Activated CD8-positive, alpha-beta memory T cell treated with anti-CD3 and anti-CD28 coated beads, Interleukin-2, amount 50 U/mL, for 24 hours (primary cell): ENCODE measurements at regions not wholly inside any gene's neighbourhood (a gene's known extent, or its start where the extent isn't known, plus 50 kb on each side); places are given as distances from the start of the nearest gene placed in this dataset.

Experiments used
- DNase-seq: peaks from one replicate; pipeline ENCODE4 v3.0.0-alpha.2; 2020; ENCODE audit errors: extremely low read depth

DNA sequence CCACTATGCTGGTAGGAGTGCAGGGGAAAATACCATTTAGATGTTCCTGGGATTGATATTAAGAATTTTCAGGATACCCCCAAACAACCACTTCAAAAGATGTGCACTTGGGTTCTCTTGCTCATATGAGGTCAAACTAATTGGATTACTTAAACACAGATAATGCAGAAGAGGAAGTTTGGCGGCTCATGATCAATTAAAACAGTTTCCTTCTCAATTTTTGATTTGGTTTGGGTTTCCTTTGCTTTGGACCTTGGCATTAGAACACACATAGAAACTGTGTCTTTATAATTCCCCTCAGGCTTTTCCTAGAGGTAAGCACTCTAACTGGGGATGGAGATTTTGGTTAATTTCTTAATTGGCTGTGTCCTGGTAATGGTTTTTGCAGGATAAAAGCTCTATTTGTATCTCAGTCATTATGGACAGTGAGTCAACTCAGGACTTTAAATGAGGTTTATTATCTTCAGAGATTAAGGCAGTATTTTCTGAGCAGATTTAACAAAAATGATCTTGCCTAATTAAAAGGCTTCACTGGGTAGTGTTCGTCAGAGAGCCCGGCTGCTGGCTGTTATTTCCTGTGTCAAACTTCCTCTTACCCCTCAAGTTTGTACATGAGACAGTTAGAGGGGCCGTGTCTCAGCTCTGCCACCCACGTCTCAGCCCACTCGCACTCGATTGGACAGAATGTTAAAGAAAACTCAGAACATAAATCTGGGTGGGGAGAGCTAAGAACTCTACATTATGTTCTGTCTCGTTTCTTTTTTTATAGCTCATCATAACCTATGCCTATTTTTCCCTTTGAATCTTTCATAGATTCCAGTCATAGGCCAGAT, 50.3 kb upstream of the PREP start:
- DNase-seq: peak; percentile 24
